HEK293 (cell line): ENCODE measurements at regions not wholly inside any gene's neighbourhood (a gene's known extent, or its start where the extent isn't known, plus 50 kb on each side); places are given as distances from the start of the nearest gene placed in this dataset.

Source experiments
- CTCF ChIA-PET: fragments of 350-600 bp; formaldehyde crosslinking; extraction: SDS; loops from one replicate; lab custom pipeline; 2021; ENCODE audit warnings: antibody characterized with exemption; lab: Yijun Ruan, JAX
- POLR2A ChIA-PET: fragments of 300-600 bp; formaldehyde crosslinking; extraction: SDS; loops from one replicate; lab custom pipeline; 2020; ENCODE audit warnings: antibody characterized with exemption, inconsistent platforms; lab: Yijun Ruan, JAX
- H3K27ac ChIP-seq: fragments of 200-500 bp; sonication (Bioruptor generic); 2 replicates; pipeline ENCODE4 v1.5.1; 2014; ENCODE audit warnings: low read depth, low read length, control low read depth, inconsistent platforms; ENCODE audit errors: extremely low read depth
- H3K36me3 ChIP-seq, 2 experiments: fragments of 200-500 bp in 1 of 2; sonication (Bioruptor generic) in 1 of 2; 1 replicate in 1 of 2; 2 replicates in 1 of 2; pipeline ENCODE4 v1.5.1; 2014 to 2017; ENCODE audit warnings: inconsistent platforms in 2 of 2, low read length in 2 of 2; ENCODE audit not compliant: control insufficient read depth in 2 of 2, insufficient read depth in 1 of 2
- H3K4me1 ChIP-seq: fragments of 200-500 bp; sonication (Bioruptor generic); 2 replicates; pipeline ENCODE4 v1.5.1; 2014; ENCODE audit warnings: mild to moderate bottlenecking, low read length, inconsistent platforms; ENCODE audit not compliant: control insufficient read depth, insufficient read depth
- H3K4me3 ChIP-seq: 2 replicates; pipeline ENCODE4 v1.5.1; 2011; ENCODE audit warnings: low read depth, mild to moderate bottlenecking, control low read depth, low read length, moderate library complexity
- H3K9me3 ChIP-seq: fragments of 200-500 bp; sonication (Bioruptor generic); 2 replicates; pipeline ENCODE4 v1.5.1; 2014; ENCODE audit warnings: low read depth, low read length, inconsistent platforms; ENCODE audit not compliant: control insufficient read depth, insufficient read depth
- GLI2 ChIP-seq: fragments of 450-650 bp; formaldehyde crosslinking; IDR thresholded peaks from 2 replicates; pipeline ENCODE4; 2017; ENCODE audit warnings: missing biosample characterization, missing genetic modification characterization, low read depth, borderline replicate concordance
- IKZF3 ChIP-seq: fragments of 450-650 bp; IDR thresholded peaks from 2 replicates; pipeline ENCODE4 v1.5.0; 2018; ENCODE audit warnings: missing biosample characterization, mild to moderate bottlenecking, missing genetic modification characterization, moderate library complexity
- RBAK ChIP-seq: fragments of 450-650 bp; formaldehyde crosslinking; IDR thresholded peaks from 2 replicates; pipeline ENCODE4 v1.5.1; 2016; ENCODE audit warnings: missing biosample characterization, missing genetic modification characterization
- REST ChIP-seq: fragments of 450-650 bp; formaldehyde crosslinking; IDR thresholded peaks from 2 replicates; pipeline ENCODE4 v1.5.1; 2016; ENCODE audit warnings: missing biosample characterization, missing genetic modification characterization
- SCRT1 ChIP-seq: fragments of 450-650 bp; formaldehyde crosslinking; IDR thresholded peaks from 2 replicates; pipeline ENCODE4 v1.5.1; 2016; ENCODE audit warnings: missing biosample characterization, missing genetic modification characterization, borderline replicate concordance
- SETDB1 ChIP-seq: IDR thresholded peaks from one replicate; pipeline ENCODE4 v1.6.1; 2017; ENCODE audit warnings: mild to moderate bottlenecking, low read length, moderate library complexity, mixed read lengths; ENCODE audit not compliant: insufficient read length
- TCF7L2 ChIP-seq: IDR thresholded peaks from 2 replicates; pipeline ENCODE4 v1.6.1; 2011; ENCODE audit warnings: low read depth, mild to moderate bottlenecking, inconsistent platforms, low read length, moderate library complexity, borderline replicate concordance
- ZFP37 ChIP-seq: fragments of 450-650 bp; formaldehyde crosslinking; IDR thresholded peaks from 2 replicates; pipeline ENCODE4 v1.5.1; 2016; ENCODE audit warnings: missing biosample characterization, missing genetic modification characterization
- ZFP69B ChIP-seq: fragments of 450-650 bp; formaldehyde crosslinking; IDR thresholded peaks from 2 replicates; pipeline ENCODE4 v1.5.1; 2016; ENCODE audit warnings: missing biosample characterization, missing genetic modification characterization
- ZIC2 ChIP-seq: fragments of 450-650 bp; formaldehyde crosslinking; IDR thresholded peaks from 2 replicates; pipeline ENCODE4 v1.5.1; 2016; ENCODE audit warnings: missing biosample characterization, missing genetic modification characterization
- ZNF155 ChIP-seq: fragments of 450-650 bp; formaldehyde crosslinking; IDR thresholded peaks from 2 replicates; pipeline ENCODE4 v1.5.1; 2016; ENCODE audit warnings: missing biosample characterization, missing genetic modification characterization
- ZNF221 ChIP-seq: fragments of 450-650 bp; formaldehyde crosslinking; IDR thresholded peaks from 2 replicates; pipeline ENCODE4 v1.5.1; 2017; ENCODE audit warnings: missing biosample characterization, missing genetic modification characterization, borderline replicate concordance
- ZNF23 ChIP-seq: fragments of 450-650 bp; formaldehyde crosslinking; IDR thresholded peaks from 2 replicates; pipeline ENCODE4 v1.5.1; 2016; ENCODE audit warnings: missing biosample characterization, missing genetic modification characterization, borderline replicate concordance
- ZNF280D ChIP-seq: fragments of 450-650 bp; formaldehyde crosslinking; IDR thresholded peaks from 2 replicates; pipeline ENCODE4 v1.5.1; 2016; ENCODE audit warnings: missing biosample characterization, missing genetic modification characterization
- ZNF324 ChIP-seq: fragments of 450-650 bp; formaldehyde crosslinking; IDR thresholded peaks from 2 replicates; pipeline ENCODE4 v1.5.1; 2016; ENCODE audit warnings: missing biosample characterization, missing genetic modification characterization
- ZNF488 ChIP-seq: fragments of 450-650 bp; formaldehyde crosslinking; IDR thresholded peaks from 2 replicates; pipeline ENCODE4 v1.5.1; 2016; ENCODE audit warnings: missing biosample characterization, missing genetic modification characterization
- ZNF501 ChIP-seq: fragments of 450-650 bp; formaldehyde crosslinking; IDR thresholded peaks from 2 replicates; pipeline ENCODE4 v1.5.1; 2016; ENCODE audit warnings: missing biosample characterization, missing genetic modification characterization
- ZNF510 ChIP-seq: fragments of 450-650 bp; formaldehyde crosslinking; IDR thresholded peaks from 2 replicates; pipeline ENCODE4 v1.5.1; 2018; ENCODE audit warnings: mild to moderate bottlenecking, missing genetic modification characterization, missing biosample characterization; ENCODE audit not compliant: insufficient replicate concordance
- ZNF600 ChIP-seq: fragments of 450-650 bp; formaldehyde crosslinking; IDR thresholded peaks from 2 replicates; pipeline ENCODE4 v1.5.1; 2016; ENCODE audit warnings: missing biosample characterization, missing genetic modification characterization
- ZNF692 ChIP-seq: fragments of 450-650 bp; formaldehyde crosslinking; IDR thresholded peaks from 2 replicates; pipeline ENCODE4 v1.5.1; 2016; ENCODE audit warnings: missing biosample characterization, missing genetic modification characterization
- ZNF843 ChIP-seq: fragments of 450-650 bp; formaldehyde crosslinking; IDR thresholded peaks from 2 replicates; pipeline ENCODE4 v1.5.1; 2016; ENCODE audit warnings: missing biosample characterization, missing genetic modification characterization

- TF ChIP-seq IKZF3 (tag by site-specific recombination) (no peak), ZFP37 (tag by site-specific recombination) (no peak)
Observed at GRCh38 chr9:79166005-79166404, 405.8 kb upstream of the TLE4 start (continued).

GRCh38 chr9:79170643-79171042 is 401.1 kb upstream of the TLE4 start:
- ChIA-PET CTCF (no interaction called here), POLR2A (no interaction called here)
- Histone ChIP-seq H3K27ac (no peak overlapping the region), H3K4me1 (0 out of 2 replicates have a peak, but pooled peaks cover 3% of the 10 kb centered on the region), H3K36me3 (no peaks in the 10 kb centered on the region), H3K4me3 (no peak overlapping the region), H3K9me3 (no peaks in the 10 kb centered on the region)
- TF ChIP-seq ZNF488 (tag by site-specific recombination) (no peak), SETDB1 (peak; percentile 79)

- no peaks in the 10 kb centered on the region for H3K9me3 ChIP-seq
- ChIA-PET POLR2A (no interaction called here), CTCF (interaction anchor here (0.6 to 0.7 kb wide), 2 partner anchors 30 to 183 kb away, joined by 3 read pairs; no protein-coding TSS in a partner anchor)
Observed at GRCh38 chr9:79173932-79174331, 397.8 kb upstream of the TLE4 start.

GRCh38 chr9:79176014-79176697 is 395.6 kb upstream of the TLE4 start:
- TF ChIP-seq REST (no peak), ZIC2 (tag by site-specific recombination) (no peak), ZNF324 (tag by site-specific recombination) (no peak), ZNF221 (tag by site-specific recombination) (no peak), TCF7L2 (no peak), ZNF23 (tag by site-specific recombination) (no peak), ZNF501 (no peak), ZNF692 (tag by site-specific recombination) (no peak), ZNF510 (no peak), RBAK (tag by site-specific recombination) (no peak), ZNF600 (tag by site-specific recombination) (no peak), GLI2 (tag by site-specific recombination) (no peak), SCRT1 (tag by site-specific recombination) (no peak), ZNF280D (tag by site-specific recombination) (no peak)
- Histone ChIP-seq H3K9me3 (no peaks in the 10 kb centered on the region), H3K36me3 (no peaks in the 10 kb centered on the region), H3K27ac (no peak overlapping the region), H3K4me1 (no peaks in the 10 kb centered on the region), H3K4me3 (no peak overlapping the region)
- POLR2A ChIA-PET, result no interaction called here
- CTCF ChIA-PET, result interaction anchor here (0.7 to 0.9 kb wide), 3 partner anchors 9 to 289 kb away, joined by 3 to 7 read pairs (median 3); no protein-coding TSS in a partner anchor

More at GRCh38 chr9:79173932-79174331, 397.8 kb upstream of the TLE4 start:
- Histone ChIP-seq H3K36me3 (no peaks in the 10 kb centered on the region), H3K4me1 (no peaks in the 10 kb centered on the region), H3K4me3 (no peak overlapping the region), H3K27ac (no peak overlapping the region)
- no peak for TF ChIP-seq ZNF155 (tag by site-specific recombination)
- no peak for TF ChIP-seq ZFP69B (tag by site-specific recombination)
- TF ChIP-seq ZNF843, result no peak
- no peak for TF ChIP-seq ZNF324 (tag by site-specific recombination)
